NCI-H748 (cell line): ENCODE measurements at regions not wholly inside any gene's neighbourhood (a gene's known extent, or its start where the extent isn't known, plus 50 kb on each side); places are given as distances from the start of the nearest gene placed in this dataset.
"Not testable (repeated sequence)": the region's sequence is repeated elsewhere in the genome, so short reads cannot be mapped to it uniquely, and the experiment has no call there.

Experiments
- DNase-seq: peaks from one replicate; lab custom pipeline; 2025; ENCODE audit not compliant: unreplicated experiment; lab: John Stamatoyannopoulos, UW

DNA sequence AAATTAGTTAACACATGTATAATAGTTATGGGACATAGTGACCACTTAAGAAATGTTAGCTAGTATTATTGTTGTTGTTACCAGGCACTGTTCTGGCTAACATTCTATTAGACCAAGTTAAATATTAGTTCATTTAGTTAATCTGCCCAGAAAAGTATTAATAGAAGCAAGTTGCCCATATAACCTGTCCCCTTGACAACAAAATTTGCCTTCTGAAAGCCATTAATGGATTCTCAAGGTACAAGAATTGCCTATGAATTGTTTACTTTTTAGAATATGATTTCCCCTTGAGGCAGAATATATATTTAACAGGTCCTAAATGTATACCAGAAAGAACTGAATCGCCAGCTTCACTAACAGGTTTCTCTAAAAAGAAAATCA is 167.3 kb upstream of the TMCC3 start:
- DNase-seq: no peak

DNA sequence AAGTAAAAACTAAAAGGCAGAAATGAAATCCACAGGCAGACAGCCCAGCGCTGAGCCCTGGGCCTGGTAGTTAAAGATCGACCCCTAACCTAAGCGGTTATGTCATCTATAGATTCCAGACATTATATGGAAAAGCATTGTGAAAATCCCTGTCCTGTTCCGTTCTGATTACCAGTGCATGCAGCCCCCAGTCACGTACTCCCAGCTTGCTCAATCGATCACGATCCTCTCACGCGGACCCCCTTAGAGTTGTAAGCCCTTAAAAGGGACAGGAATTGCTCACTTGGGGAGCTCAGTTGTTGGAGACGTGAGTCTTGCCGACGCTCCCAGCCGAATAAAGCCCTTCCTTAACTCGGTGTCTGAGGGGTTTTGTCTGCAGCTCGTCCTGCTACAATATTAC is 166.8 kb upstream of the TMCC3 start:
- DNase-seq: not testable (repeated sequence)

DNA sequence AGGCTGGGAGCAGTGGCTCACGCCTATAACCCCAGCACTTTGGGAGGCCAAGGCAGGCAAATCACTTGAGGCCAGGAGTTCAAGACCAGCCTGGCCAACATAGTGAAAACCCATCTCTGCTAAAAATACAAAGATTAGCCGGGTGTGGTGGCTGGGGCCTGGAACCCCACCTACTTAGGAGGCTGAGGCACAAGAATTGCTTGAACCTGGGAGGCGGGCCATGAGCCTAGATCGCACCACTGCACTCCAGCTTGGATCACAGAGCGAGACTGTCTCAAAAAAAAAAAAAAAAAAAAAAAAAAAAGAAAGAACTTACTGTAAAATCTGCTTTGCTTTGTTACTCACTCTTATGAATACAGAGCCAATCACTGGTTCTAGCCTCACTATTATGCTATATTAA is 166.4 kb upstream of the TMCC3 start:
- not testable (repeated sequence) for DNase-seq

DNA sequence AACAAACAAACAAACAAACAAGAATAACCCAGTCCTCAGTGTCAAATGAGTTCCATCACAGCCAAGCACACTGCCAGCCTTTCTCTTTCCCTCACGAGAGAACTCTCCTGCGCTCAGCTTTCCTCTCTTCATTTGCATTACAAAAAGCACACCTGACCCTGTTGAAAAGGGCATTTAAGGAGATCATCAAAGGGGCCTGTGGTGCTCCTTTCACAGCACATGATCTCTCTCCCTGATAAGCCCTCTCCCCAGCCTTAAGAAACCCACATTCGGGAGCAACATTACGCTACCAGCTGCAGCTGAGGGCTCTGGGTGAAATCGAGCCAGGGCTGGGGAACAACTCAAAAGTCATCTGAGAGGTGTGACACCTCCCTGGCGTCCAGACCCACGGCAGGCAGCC is 165.6 kb upstream of the TMCC3 start:
- DNase-seq: no peak

DNA sequence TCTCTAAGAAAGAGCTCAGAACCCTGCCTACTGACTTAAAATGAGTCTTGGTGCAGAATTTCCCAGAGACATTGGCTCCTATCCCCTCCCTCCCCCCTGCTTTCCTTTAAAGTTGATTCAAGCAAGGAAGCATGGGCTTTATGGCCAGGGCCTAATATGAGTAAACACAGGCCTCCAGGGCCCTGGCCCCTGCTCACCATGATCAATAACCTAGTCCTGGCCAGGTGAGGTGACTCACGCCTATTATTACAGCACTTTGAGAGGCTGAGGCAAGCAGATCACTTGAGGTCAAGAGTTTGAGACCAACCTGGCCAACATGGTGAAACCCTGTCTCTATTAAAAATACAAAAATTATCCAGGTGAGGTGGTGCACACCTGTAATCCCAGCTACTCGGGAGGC is 165.1 kb upstream of the TMCC3 start:
- DNase-seq: no peak

DNA sequence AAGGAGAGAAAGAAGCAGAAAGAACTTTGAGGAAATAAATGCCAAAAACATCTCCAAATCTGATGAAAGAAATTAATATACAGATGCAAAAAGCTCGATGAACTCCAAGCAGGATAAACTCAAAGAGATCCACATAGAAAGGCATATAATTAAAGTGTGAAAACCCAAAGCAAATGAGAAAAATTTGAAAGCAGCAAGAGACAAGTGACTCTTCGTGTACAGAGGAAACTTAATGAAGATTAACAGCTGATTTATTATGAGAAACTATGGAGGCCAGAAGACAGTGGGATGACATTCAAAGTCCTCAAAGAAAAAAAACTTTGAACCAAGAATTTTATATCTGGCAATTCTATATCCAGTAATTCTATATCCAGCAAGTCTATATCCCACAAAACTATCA is 163.0 kb upstream of the TMCC3 start:
- no peak for DNase-seq

- DNase-seq: no peak
Measured at GRCh38 chr12:94812345-94812744, 162.0 kb upstream of the TMCC3 start.

DNA sequence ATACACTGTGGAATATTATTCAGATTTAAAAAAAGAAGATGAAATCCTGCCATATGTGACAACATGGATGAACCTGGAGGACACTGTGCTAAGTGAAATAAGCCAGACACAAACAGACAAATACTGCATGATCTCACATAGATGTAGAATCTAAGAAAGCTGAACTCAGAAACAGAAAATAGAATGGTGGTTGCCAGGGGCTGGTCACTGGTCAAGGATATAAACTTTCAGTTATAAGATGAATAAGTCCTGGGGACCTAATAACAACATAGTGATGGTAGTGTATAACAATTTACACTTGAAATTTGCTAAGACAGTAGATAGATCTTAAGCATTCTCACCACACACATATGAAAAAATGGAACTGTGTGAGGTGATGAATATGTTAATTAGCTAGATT is 161.3 kb upstream of the TMCC3 start:
- no peak for DNase-seq

DNA sequence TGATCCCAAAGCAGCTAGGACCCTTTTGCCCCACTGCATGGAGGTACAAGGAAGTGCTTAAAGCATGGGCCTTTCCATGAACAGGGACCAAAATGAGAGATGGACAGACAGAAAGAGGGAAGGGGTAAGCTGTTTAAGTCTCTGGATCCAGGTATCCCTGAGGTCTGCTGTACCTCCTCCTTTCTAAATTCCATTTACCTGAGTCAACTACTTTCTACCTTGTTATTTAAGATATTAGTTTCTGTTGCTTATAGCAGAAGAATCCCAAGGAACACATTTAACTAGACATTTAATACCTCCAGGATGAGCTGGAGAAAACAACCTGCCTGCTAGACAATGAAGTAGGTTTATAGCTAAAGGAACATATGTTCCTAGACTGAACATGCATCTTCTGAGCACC is 157.6 kb upstream of the TMCC3 start:
- DNase-seq: no peak

DNA sequence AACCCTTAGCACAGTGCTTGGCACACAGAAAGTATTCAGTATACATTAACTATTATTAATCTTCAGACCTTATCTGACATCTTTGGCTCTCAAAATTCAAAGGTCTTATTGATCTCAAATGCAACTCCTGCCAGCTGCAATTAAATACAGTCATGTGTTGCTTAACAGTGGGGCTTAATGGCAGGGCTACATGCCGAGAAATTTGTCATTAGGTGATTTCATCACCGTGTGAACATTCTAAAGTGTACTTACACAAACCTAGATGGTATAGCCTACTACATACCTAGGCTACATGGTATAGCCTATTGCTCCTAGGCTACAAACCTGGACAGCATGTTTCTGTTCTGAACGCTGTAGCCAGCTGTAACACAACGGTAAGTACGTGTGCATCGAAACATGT is 156.3 kb upstream of the TMCC3 start:
- no peak for DNase-seq

DNA sequence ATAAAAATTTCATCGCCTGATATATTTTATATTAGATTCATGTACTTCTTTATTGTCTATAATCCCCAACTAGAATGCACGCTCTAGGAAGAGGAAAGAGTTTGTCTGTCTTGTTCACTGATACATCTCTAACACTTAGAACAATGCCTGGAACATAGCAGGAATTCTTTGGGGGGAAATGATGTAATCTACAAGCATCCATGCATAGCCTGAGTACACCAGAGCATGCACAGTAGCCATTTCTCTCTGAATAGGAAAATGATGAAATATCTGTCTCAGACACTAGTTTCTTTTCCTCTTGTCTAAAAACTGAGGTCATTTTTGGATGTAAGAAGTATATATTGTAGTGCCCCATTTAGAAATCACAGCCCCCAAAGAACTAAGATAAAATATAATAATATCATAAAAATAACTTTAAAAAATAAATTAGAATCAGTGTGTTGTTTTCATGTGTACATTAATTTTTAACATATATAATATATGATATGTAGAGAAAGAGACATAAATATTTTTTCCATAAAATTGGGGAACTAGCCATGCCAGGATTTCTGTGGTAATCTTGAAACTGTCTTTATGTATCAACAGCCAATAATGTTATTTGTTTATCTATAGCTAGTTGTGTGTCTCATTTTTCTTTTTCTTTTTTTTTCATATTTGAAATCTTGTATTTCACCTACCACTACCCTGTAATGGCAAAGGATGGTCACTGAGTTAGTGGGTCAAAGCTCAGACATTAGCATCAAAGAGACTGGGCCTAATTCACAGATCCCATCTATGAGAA is 155.6 kb upstream of the TMCC3 start:
- no peak for DNase-seq

- DNase-seq: no peak
Measured at GRCh38 chr12:94803939-94804338, 153.6 kb upstream of the TMCC3 start.

DNA sequence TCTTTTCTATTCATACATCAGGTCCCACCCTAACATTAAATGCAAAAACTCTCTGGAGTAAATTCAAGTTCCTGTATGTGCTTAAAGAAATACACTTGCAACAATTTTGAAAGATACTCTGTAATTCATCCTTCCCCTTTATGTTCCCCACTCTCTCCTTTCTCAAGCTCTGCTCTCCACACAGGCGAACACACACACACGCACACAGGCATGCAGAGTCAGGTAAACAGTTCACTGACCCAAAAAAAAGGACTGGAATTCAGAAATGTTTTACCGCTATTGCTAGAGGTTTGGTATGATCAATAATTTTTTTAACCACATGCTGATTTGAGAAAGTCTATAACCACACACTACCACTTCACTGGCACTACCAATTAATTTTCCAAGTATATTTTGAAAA is 152.4 kb upstream of the TMCC3 start:
- no peak for DNase-seq

GRCh38 chr12:94801745-94802144 is 151.4 kb upstream of the TMCC3 start:
- no peak for DNase-seq

DNA sequence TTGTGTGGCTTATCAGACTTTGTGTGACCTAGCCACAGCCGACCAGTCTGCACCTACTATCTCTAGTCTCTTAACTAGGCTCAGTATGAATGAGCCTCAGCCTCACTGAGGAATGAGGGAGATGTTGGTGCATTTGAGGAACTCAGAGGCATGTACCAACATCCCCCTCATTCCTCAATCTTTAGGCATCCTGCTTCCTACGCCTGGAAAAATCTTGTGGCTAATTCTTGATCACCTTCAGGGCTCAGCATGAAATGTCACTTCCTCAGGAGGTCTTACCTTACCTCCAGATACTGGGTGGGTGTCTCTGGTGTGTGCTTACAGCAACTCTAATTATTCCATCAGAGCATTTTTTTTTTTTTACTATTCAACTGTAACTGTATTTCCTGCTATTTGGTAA is 148.8 kb upstream of the TMCC3 start:
- no peak for DNase-seq

GRCh38 chr12:94798113-94798512 is 147.8 kb upstream of the TMCC3 start:
- DNase-seq: no peak

DNA sequence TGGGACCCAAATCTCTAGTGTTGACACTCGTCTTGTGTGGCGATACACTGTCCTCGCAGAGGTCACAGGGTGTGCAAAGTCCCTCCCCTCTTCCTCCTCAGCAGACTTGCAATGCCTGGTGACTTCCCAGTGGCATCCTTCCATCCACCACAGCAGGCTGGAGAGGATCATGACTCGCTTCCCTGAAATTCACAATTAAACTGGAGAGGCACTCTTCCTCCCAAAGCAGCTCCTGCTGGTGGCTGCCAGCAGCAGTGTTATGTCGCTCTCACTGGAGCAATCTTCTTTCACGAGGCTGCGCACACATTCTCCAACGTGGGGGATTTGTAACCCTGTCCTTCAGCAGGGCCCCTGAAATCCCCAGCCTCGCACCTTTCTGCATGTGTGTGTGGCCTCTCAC is 145.2 kb upstream of the TMCC3 start:
- DNase-seq: no peak

GRCh38 chr12:94795044-94795443 is 144.7 kb upstream of the TMCC3 start:
- no peak for DNase-seq

DNA sequence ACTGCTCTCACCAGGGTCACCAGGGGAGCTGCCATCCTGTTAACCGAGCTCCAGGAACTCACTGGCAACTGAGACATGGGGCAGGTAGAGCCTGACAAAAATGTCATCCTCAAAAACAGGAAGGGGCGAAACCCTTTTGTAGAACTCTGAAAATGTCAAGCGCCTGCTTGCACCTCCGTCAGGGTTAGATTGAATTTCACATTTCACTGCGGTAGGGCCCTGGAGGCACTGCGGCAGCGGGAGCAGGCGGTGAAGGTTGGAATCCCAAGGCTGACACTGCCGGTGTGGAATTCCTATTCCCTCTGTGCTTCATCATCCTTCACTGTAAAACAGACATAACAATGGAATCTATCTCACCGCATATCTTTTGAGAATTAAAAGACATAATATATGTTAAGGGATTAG is 142.8 kb upstream of the TMCC3 start:
- DNase-seq: no peak

DNA sequence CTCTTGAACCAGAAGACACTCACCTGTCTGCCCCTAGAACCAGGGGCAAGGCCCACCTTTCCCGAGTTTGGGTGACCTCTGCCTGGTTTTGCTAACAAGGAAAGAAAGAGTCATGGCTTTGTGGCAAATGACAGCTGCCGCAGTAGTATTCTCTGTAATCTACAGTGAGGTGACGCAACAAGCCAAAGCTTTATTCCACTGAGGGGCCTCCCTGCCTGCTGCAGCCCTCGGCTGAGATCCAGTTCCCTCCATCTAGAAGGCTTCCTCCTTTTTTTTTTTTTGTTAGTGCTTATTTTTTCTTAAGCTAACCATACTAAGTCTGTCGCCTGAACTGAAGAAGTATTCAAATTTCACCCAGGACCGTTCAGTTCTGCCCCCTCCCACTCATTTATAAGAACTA is 142.3 kb upstream of the TMCC3 start:
- DNase-seq: no peak

- no peak for DNase-seq
Measured at GRCh38 chr12:94791933-94792332, 141.6 kb upstream of the TMCC3 start.

DNA sequence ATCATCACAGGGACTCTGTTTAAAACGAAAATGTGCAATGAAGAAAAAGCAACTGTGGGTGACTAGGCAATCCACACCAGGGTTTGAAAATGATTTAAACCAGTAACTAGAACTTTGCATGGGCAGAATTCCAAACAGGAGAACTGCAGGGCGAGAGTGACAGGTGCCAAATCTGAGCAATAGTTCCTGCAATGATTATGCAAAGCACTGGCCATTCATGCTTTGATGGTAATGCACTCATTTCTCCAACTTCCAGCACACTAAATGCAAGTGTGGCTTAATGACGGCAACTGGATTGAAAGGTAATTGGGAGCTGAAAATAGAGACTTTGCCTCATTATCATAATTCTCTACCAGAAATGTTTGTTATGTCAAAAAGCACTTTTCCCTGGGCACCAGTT is 140.5 kb upstream of the TMCC3 start:
- DNase-seq: no peak

DNA sequence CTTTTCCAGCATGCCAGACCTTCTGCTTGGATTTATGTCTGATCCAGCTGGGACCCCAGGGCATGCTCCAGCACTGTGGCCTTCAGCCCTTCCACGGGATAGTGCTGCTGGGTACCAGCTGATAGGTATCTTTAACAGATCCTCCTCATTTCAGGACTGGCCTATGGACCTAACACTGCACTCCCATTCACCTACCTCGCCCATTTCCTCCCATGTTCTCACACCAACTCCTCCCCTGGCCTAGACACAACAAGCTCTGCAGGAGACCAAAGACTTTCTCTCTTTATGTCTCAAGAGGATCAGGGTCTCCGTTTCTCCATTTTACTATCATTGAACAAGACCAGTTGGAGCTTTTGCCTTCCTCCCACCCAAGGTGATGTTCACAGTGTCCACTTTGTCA is 140.0 kb upstream of the TMCC3 start:
- DNase-seq: no peak
